ENCODE measurements at regions not wholly inside any gene's neighbourhood (a gene's known extent, or its start where the extent isn't known, plus 50 kb on each side); places are given as distances from the start of the nearest gene placed in this dataset.

- DNase-seq = no peak
- in situ Hi-C loops (cut with MboI; ENCODE audit: low pct_unique_long_range_greater_than_20kb, low sequenced_read_pairs) = no loop called here
Measured at GRCh38 chr15:61517335-61517734, 288.2 kb upstream of the RORA start.

GRCh38 chr15:61511756-61512155 is 282.7 kb upstream of the RORA start:
- in situ Hi-C loops (cut with MboI; ENCODE audit: low pct_unique_long_range_greater_than_20kb, low sequenced_read_pairs) = no loop called here
- no peak for DNase-seq

- no peak for DNase-seq
- in situ Hi-C loops (cut with MboI; ENCODE audit: low pct_unique_long_range_greater_than_20kb, low sequenced_read_pairs) = no loop called here
Measured at GRCh38 chr15:61511089-61511488, 282.0 kb upstream of the RORA start.

DNA sequence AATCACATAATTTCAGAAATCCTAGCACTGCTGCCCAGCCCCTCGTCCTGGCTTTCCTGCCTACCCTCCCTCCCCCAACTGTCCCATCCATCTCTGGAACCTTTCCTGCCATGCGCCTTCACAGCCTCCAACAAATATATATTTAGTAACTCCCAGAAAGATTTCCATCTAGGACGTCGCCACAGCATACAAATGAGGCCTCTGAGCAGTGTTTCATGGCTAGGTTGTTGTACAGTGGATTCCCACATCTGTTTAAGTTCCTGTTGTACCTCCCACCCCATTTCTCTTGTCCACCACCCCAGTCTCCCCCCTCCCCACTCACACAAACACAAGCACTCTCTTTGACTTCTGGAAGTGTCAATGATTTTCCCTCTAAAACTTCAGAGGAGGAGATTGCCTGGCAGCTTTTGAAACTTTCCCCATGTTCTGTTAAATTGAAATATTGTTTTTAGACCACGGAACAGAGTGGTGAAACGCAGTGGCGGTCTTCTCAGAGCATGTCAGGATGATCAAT is 280.3 kb upstream of the RORA start:
- DNase-seq = no peak
- in situ Hi-C loops (cut with MboI; ENCODE audit: low pct_unique_long_range_greater_than_20kb, low sequenced_read_pairs) = no loop called here

DNA sequence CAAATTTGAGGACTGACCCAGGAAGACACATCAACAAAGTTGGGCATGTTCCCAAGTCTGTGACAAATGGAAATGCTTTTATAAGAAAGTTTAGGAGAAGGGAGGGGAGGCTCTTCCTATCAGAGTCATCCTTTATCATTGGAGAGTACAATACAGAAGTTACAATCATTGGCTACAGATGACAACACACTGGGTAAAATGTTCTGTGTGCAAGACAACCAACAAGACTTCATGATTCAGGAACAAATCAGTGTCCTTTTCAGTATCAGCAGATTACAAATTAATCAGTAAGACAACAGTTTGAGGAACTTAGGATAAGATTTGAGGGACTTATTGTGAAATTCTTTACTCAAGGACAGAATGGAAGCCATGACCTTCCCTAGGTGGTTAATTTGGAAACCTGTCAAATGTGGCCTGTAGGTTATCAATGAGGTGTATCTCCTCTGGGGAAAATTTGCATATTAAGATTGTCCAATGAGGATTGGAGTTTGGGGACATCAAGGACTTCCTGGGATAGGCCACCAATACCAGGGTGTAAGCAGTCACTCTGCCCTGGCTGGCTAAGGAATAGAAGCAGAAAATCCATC is 274.4 kb upstream of the RORA start:
- in situ Hi-C loops (cut with MboI; ENCODE audit: low pct_unique_long_range_greater_than_20kb, low sequenced_read_pairs) = no loop called here

GRCh38 chr15:61501815-61502389 is 272.8 kb upstream of the RORA start:
- in situ Hi-C loops (cut with MboI; ENCODE audit: low pct_unique_long_range_greater_than_20kb, low sequenced_read_pairs) = no loop called here
- DNase-seq = no peak

More for the DNA sequence above, 274.4 kb upstream of the RORA start:
- DNase-seq = no peak

DNA sequence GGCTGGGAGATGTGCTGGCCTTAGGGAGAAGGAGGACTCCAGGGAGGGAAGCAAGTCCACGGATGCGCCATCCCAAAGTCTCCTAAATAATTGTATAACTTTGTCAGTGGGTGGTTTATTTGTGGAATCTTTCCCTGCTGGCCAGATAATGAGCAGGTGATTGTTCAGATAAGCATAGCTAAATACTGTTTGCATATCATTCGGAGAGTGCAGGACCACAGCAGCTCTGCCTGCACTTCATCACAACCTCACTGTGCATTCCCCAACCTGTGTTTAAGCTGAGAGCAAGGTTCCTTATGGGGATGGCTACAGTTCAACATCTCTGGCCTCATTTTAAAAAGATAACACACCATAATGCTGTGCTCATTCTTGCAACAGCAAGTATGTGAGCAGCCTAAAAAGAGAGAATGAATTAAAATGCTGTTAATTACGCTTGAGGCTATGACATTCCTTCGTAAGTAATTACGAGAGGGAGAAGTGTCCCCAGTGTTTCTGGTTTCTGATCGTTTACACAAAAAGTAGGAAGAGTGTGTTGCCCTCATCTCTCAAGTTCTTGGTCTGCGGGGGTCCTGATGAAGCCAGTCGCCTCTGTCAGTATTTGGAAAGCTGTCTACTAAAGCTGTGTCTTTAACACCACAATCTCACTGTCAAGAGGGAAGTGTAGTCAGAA is 272.0 kb upstream of the RORA start:
- no peak for DNase-seq
- in situ Hi-C loops (cut with MboI; ENCODE audit: low pct_unique_long_range_greater_than_20kb, low sequenced_read_pairs) = no loop called here

GRCh38 chr15:61500523-61500922 is 271.4 kb upstream of the RORA start:
- no peak for DNase-seq
- in situ Hi-C loops (cut with MboI; ENCODE audit: low pct_unique_long_range_greater_than_20kb, low sequenced_read_pairs) = no loop called here

- in situ Hi-C loops (cut with MboI; ENCODE audit: low pct_unique_long_range_greater_than_20kb, low sequenced_read_pairs) = no loop called here
Measured at GRCh38 chr15:61499376-61499775, 270.3 kb upstream of the RORA start.

GRCh38 chr15:61489571-61489970 is 260.5 kb upstream of the RORA start:
- in situ Hi-C loops (cut with MboI; ENCODE audit: low pct_unique_long_range_greater_than_20kb, low sequenced_read_pairs) = no loop called here
- no peak for DNase-seq

More at GRCh38 chr15:61499376-61499775, 270.3 kb upstream of the RORA start:
- no peak for DNase-seq

GRCh38 chr15:61483599-61483998 is 254.5 kb upstream of the RORA start:
- in situ Hi-C loops (cut with MboI; ENCODE audit: low pct_unique_long_range_greater_than_20kb, low sequenced_read_pairs) = no loop called here
- no peak for DNase-seq

DNA sequence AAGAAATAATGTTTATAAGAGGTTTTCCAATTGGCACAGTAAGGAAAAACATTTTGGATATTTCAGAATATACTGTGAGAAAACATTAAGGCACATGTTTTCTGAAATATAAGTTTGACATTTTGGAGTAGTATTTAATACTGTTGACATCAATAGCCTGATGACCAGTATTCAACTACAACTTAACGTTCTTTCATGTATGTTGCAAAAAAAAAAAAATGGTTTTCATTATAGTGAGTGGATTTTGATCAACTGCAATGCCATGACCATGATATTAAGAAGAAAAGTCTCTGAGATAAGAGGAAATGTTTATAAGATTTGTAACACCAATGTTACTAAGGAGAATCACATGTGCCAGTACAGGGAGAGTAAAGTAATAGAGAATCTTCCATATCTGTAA is 252.8 kb upstream of the RORA start:
- no peak for DNase-seq
- in situ Hi-C loops (cut with MboI; ENCODE audit: low pct_unique_long_range_greater_than_20kb, low sequenced_read_pairs) = no loop called here

- no peak for DNase-seq
- in situ Hi-C loops (cut with MboI; ENCODE audit: low pct_unique_long_range_greater_than_20kb, low sequenced_read_pairs) = no loop called here
Measured at GRCh38 chr15:61480863-61481262, 251.8 kb upstream of the RORA start.

DNA sequence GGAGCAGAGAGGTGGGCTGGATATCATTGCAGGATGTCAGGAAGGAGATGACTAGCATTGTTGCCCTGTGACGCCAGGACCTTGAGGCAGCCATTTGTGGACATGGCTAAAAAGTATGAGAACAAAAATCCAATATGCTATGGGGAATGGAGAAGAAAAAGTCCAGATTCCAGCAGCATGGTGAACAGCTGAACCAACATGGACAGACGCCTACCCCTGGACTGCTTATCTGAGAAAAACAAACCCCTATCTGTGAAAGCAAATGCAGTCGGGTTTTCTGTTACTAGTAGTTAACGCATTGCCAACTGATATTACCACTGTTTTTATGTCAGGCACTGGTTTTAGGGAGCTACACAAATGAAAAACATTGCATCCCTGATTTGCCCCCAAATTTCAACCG is 251.2 kb upstream of the RORA start:
- DNase-seq = no peak
- in situ Hi-C loops (cut with MboI; ENCODE audit: low pct_unique_long_range_greater_than_20kb, low sequenced_read_pairs) = no loop called here

- DNase-seq = no peak
- in situ Hi-C loops (cut with MboI; ENCODE audit: low pct_unique_long_range_greater_than_20kb, low sequenced_read_pairs) = no loop called here
Measured at GRCh38 chr15:61479613-61480012, 250.5 kb upstream of the RORA start.

DNA sequence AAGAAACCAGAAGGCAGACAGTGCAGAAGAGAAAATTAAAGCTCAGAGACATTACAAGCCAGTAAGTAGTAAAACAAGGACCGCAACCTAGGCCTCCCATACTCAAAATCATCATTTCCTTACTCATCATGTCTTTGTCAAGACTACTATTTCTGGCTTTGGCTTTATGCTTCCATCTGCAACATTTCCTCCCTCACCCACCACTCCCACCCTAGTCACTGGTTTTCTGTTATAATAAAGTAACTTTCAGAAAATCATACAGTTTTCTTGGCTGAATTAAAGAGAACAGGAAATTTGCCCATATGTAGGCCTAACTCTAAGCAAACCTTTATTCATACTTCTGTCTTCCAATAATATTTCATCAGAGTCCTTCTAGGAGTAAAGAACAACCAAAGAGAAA is 247.6 kb upstream of the RORA start:
- in situ Hi-C loops (cut with MboI; ENCODE audit: low pct_unique_long_range_greater_than_20kb, low sequenced_read_pairs) = no loop called here
- DNase-seq = no peak

- no peak for DNase-seq
Measured at GRCh38 chr15:61474796-61475195, 245.7 kb upstream of the RORA start.

GRCh38 chr15:61467823-61468222 is 238.7 kb upstream of the RORA start:
- no peak for DNase-seq
- in situ Hi-C loops (cut with MboI; ENCODE audit: low pct_unique_long_range_greater_than_20kb, low sequenced_read_pairs) = no loop called here

More at GRCh38 chr15:61474796-61475195, 245.7 kb upstream of the RORA start:
- in situ Hi-C loops (cut with MboI; ENCODE audit: low pct_unique_long_range_greater_than_20kb, low sequenced_read_pairs) = no loop called here

DNA sequence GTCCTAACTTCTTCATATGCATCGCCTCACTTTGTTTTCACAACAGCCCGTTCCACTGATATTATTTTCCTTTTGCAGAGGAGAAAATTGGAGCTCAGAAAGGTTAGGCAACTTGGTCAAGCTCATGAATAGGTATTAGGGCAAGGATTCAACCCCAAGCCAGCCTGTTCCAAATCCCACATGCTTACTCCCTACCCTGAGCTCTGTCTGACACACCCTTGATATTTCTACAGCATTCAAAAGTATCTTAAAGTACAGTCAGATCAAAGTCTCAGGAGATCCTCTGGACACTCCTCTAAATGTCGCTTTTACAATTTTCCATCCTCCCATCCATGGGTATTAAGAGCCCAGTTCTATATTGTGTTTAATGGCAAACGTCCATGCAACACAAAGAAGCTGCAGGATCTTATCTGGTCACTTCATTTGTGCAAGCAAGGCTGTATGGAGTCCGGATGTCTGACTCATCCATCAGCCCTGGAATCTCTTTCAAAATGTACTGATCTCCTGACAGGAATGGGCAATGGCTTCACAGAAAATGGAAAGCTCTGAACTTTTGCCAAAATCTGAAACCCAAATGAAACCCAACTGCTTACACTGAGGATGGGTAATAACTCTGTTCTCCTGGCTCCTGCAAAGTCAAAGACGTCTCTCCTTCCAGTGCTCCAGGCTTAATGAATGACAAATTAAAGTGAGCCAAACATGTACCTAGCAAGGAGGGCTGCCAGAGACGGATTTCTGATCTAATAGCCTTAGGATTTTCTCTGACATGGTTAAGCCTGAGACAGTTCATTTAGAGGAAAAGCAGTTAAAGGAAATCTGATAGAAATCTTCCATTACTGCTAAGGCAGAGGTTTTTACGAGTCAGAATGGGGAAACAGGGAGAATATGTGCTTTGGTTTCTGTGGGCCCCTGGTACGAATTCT is 230.9 kb upstream of the RORA start:
- in situ Hi-C loops (cut with MboI; ENCODE audit: low pct_unique_long_range_greater_than_20kb, low sequenced_read_pairs) = no loop called here
- DNase-seq = no peak

All from KBM-7 (cell line).